ENCODE measurements at regions not wholly inside any gene's neighbourhood (a gene's known extent, or its start where the extent isn't known, plus 50 kb on each side); places are given as distances from the start of the nearest gene placed in this dataset.

DNA sequence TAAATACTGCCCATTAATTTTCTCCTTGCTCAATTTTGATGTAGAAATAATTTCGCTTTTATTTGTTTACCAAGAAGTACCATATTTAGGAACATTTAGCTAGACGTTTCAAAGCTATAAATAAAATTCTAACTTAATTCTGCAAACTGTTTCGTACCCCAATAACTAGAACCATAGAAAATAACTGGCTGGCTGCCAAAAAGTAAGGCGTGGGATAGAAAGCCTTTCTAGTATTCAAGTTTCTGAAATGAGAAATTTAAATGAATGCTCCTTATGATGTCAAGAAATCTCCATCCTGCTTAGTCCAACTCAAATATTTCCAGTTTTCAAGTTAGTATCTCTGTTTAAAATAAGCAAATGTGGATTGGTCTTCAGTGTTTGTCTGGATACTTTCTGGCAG is 167.4 kb downstream of the FBXO8 start:
- WGBS, result 86% methylated on average over 4 of the region's 4 CpGs
- no peak for DNase-seq (ENCODE audit: low read depth in 6 of 9, low spot score in 9 of 9)
- H3K36me3 ChIP-seq (ENCODE audit: control insufficient read depth in 2 of 2, insufficient read depth in 2 of 2, low read length in 1 of 2), result no peaks in the 10 kb centered on the region
- no peak overlapping the region for H3K4me3 ChIP-seq (ENCODE audit: low read length in 2 of 2)
- no peaks in the 10 kb centered on the region for H3K27me3 ChIP-seq (ENCODE audit: control insufficient read depth in 2 of 2, insufficient read depth in 1 of 2, low read length in 1 of 2)
- no peaks in the 10 kb centered on the region for H3K4me1 ChIP-seq (ENCODE audit: control insufficient read depth in 2 of 2, insufficient read depth in 2 of 2, low read length in 2 of 2)
- H3K27ac ChIP-seq (ENCODE audit: low read depth in 1 of 2, low read length in 1 of 2), result no peak overlapping the region
- no peaks in the 10 kb centered on the region for H3K9me3 ChIP-seq (ENCODE audit: control insufficient read depth in 2 of 2, insufficient read depth in 1 of 2, low read length in 1 of 2)

- no peak for DNase-seq (ENCODE audit: low read depth in 6 of 9, low spot score in 9 of 9)
Measured at GRCh38 chr4:174111422-174111821, 172.0 kb downstream of the FBXO8 start.

DNA sequence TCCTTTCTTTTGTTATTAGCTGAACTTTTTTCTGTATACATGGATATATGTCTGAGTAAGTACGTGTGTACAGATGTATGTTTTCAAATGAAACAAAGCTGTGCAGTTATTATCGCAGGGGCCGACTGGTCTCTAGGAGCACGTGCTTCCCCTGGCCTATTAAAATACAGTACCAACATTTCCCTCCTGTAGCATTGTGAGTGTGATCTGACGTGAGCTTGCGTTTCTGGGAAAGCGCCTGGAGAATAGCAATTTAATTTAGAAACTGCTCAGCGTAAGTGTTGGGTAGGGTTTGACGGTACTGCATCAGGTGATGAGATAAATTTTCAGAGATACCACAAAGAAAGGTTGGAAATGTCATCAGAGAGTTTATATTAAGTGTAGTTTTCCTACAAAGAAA is 173.3 kb downstream of the FBXO8 start:
- peaks cover 0 to 2% of the 10 kb centered on the region in 2 donors for H3K27me3 ChIP-seq (ENCODE audit: control insufficient read depth in 2 of 2, insufficient read depth in 1 of 2, low read length in 1 of 2)
- no peak overlapping the region for H3K27ac ChIP-seq (ENCODE audit: low read depth in 1 of 2, low read length in 1 of 2)
- WGBS, result 95% methylated on average over 9 of the region's 9 CpGs
- no peaks in the 10 kb centered on the region for H3K4me1 ChIP-seq (ENCODE audit: control insufficient read depth in 2 of 2, insufficient read depth in 2 of 2, low read length in 2 of 2)
- H3K4me3 ChIP-seq (ENCODE audit: low read length in 2 of 2), result no peak overlapping the region
- no peaks in the 10 kb centered on the region for H3K9me3 ChIP-seq (ENCODE audit: control insufficient read depth in 2 of 2, insufficient read depth in 1 of 2, low read length in 1 of 2)
- DNase-seq (ENCODE audit: low read depth in 6 of 9, low spot score in 9 of 9), result no peak
- no peaks in the 10 kb centered on the region for H3K36me3 ChIP-seq (ENCODE audit: control insufficient read depth in 2 of 2, insufficient read depth in 2 of 2, low read length in 1 of 2)

More at GRCh38 chr4:174111422-174111821, 172.0 kb downstream of the FBXO8 start:
- no peaks in the 10 kb centered on the region for H3K4me1 ChIP-seq (ENCODE audit: control insufficient read depth in 2 of 2, insufficient read depth in 2 of 2, low read length in 2 of 2)
- no peak overlapping the region for H3K4me3 ChIP-seq (ENCODE audit: low read length in 2 of 2)
- peaks cover 0 to 2% of the 10 kb centered on the region in 2 donors for H3K27me3 ChIP-seq (ENCODE audit: control insufficient read depth in 2 of 2, insufficient read depth in 1 of 2, low read length in 1 of 2)
- WGBS, result 96% methylated on average over 2 of the region's 2 CpGs
- no peak overlapping the region for H3K27ac ChIP-seq (ENCODE audit: low read depth in 1 of 2, low read length in 1 of 2)
- H3K36me3 ChIP-seq (ENCODE audit: control insufficient read depth in 2 of 2, insufficient read depth in 2 of 2, low read length in 1 of 2), result no peaks in the 10 kb centered on the region
- H3K9me3 ChIP-seq (ENCODE audit: control insufficient read depth in 2 of 2, insufficient read depth in 1 of 2, low read length in 1 of 2), result no peaks in the 10 kb centered on the region

- Histone ChIP-seq H3K4me3 (ENCODE audit: low read length in 2 of 2) (no peak overlapping the region), H3K27me3 (ENCODE audit: control insufficient read depth in 2 of 2, insufficient read depth in 1 of 2, low read length in 1 of 2) (peaks cover 0 to 2% of the 10 kb centered on the region in 2 donors), H3K4me1 (ENCODE audit: control insufficient read depth in 2 of 2, insufficient read depth in 2 of 2, low read length in 2 of 2) (no peaks in the 10 kb centered on the region), H3K36me3 (ENCODE audit: control insufficient read depth in 2 of 2, insufficient read depth in 2 of 2, low read length in 1 of 2) (no peaks in the 10 kb centered on the region), H3K9me3 (ENCODE audit: control insufficient read depth in 2 of 2, insufficient read depth in 1 of 2, low read length in 1 of 2) (no peaks in the 10 kb centered on the region), H3K27ac (ENCODE audit: low read depth in 1 of 2, low read length in 1 of 2) (no peak overlapping the region)
- DNase-seq (ENCODE audit: low read depth in 6 of 9, low spot score in 9 of 9), result no peak
- 23% methylated on average over 6 of the region's 6 CpGs for WGBS
Measured at GRCh38 chr4:174107746-174108354, 175.6 kb downstream of the FBXO8 start.

GRCh38 chr4:174105202-174105601 is 178.3 kb downstream of the FBXO8 start:
- no peaks in the 10 kb centered on the region for H3K9me3 ChIP-seq (ENCODE audit: control insufficient read depth in 2 of 2, insufficient read depth in 1 of 2, low read length in 1 of 2)
- 92% methylated on average over 1 of the region's 1 CpG for WGBS
- H3K4me1 ChIP-seq (ENCODE audit: control insufficient read depth in 2 of 2, insufficient read depth in 2 of 2, low read length in 2 of 2), result no peaks in the 10 kb centered on the region
- peaks cover 0 to 2% of the 10 kb centered on the region in 2 donors for H3K27me3 ChIP-seq (ENCODE audit: control insufficient read depth in 2 of 2, insufficient read depth in 1 of 2, low read length in 1 of 2)
- no peak overlapping the region for H3K4me3 ChIP-seq (ENCODE audit: low read length in 2 of 2)
- no peak for DNase-seq (ENCODE audit: low read depth in 6 of 9, low spot score in 9 of 9)
- no peak overlapping the region for H3K27ac ChIP-seq (ENCODE audit: low read depth in 1 of 2, low read length in 1 of 2)
- no peaks in the 10 kb centered on the region for H3K36me3 ChIP-seq (ENCODE audit: control insufficient read depth in 2 of 2, insufficient read depth in 2 of 2, low read length in 1 of 2)

- Histone ChIP-seq H3K27me3 (ENCODE audit: control insufficient read depth in 2 of 2, insufficient read depth in 1 of 2, low read length in 1 of 2) (no peaks in the 10 kb centered on the region), H3K4me3 (ENCODE audit: low read length in 2 of 2) (no peak overlapping the region), H3K4me1 (ENCODE audit: control insufficient read depth in 2 of 2, insufficient read depth in 2 of 2, low read length in 2 of 2) (no peaks in the 10 kb centered on the region), H3K36me3 (ENCODE audit: control insufficient read depth in 2 of 2, insufficient read depth in 2 of 2, low read length in 1 of 2) (no peaks in the 10 kb centered on the region), H3K9me3 (ENCODE audit: control insufficient read depth in 2 of 2, insufficient read depth in 1 of 2, low read length in 1 of 2) (no peaks in the 10 kb centered on the region), H3K27ac (ENCODE audit: low read depth in 1 of 2, low read length in 1 of 2) (no peak overlapping the region)
- 93% methylated on average over 2 of the region's 2 CpGs for WGBS
- no peak for DNase-seq (ENCODE audit: low read depth in 6 of 9, low spot score in 9 of 9)
Measured at GRCh38 chr4:174100910-174101309, 182.6 kb downstream of the FBXO8 start.

GRCh38 chr4:174099712-174100111 is 183.8 kb downstream of the FBXO8 start:
- Histone ChIP-seq H3K9me3 (ENCODE audit: control insufficient read depth in 2 of 2, insufficient read depth in 1 of 2, low read length in 1 of 2) (no peaks in the 10 kb centered on the region), H3K4me3 (ENCODE audit: low read length in 2 of 2) (no peak overlapping the region), H3K36me3 (ENCODE audit: control insufficient read depth in 2 of 2, insufficient read depth in 2 of 2, low read length in 1 of 2) (no peaks in the 10 kb centered on the region)

DNA sequence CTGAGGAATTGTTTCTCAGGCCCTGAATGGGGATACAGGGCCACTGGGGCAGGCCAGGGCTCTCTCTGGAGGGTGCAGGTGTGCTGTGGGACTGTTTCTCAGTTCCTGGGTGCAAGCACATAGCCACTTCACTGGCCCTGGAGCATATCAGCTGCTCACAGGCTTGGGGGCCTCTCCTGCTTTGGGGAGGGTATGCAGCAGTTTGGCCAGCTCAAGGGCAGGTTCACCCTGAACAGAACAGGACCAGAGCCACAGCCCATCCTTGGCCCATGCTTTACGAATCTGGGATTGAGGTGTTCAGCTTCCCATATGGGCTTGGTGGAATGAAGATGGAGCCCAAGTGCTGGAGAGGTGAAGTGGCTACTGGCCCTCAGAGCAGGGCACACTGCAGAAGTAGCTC is 186.5 kb downstream of the FBXO8 start:
- no peak overlapping the region for H3K4me3 ChIP-seq (ENCODE audit: low read length in 2 of 2)

More at GRCh38 chr4:174099712-174100111, 183.8 kb downstream of the FBXO8 start:
- no peaks in the 10 kb centered on the region for H3K27me3 ChIP-seq (ENCODE audit: control insufficient read depth in 2 of 2, insufficient read depth in 1 of 2, low read length in 1 of 2)
- DNase-seq (ENCODE audit: low read depth in 6 of 9, low spot score in 9 of 9), result no peak
- H3K4me1 ChIP-seq (ENCODE audit: control insufficient read depth in 2 of 2, insufficient read depth in 2 of 2, low read length in 2 of 2), result no peaks in the 10 kb centered on the region
- H3K27ac ChIP-seq (ENCODE audit: low read depth in 1 of 2, low read length in 1 of 2), result no peak overlapping the region

GRCh38 chr4:174096456-174096855 is 187.0 kb downstream of the FBXO8 start:
- 80% methylated on average over 2 of the region's 2 CpGs for WGBS
- no peaks in the 10 kb centered on the region for H3K27me3 ChIP-seq (ENCODE audit: control insufficient read depth in 2 of 2, insufficient read depth in 1 of 2, low read length in 1 of 2)

More for the DNA sequence above, 186.5 kb downstream of the FBXO8 start:
- Histone ChIP-seq H3K27ac (ENCODE audit: low read depth in 1 of 2, low read length in 1 of 2) (no peak overlapping the region), H3K27me3 (ENCODE audit: control insufficient read depth in 2 of 2, insufficient read depth in 1 of 2, low read length in 1 of 2) (no peaks in the 10 kb centered on the region), H3K9me3 (ENCODE audit: control insufficient read depth in 2 of 2, insufficient read depth in 1 of 2, low read length in 1 of 2) (no peaks in the 10 kb centered on the region), H3K4me1 (ENCODE audit: control insufficient read depth in 2 of 2, insufficient read depth in 2 of 2, low read length in 2 of 2) (no peaks in the 10 kb centered on the region), H3K36me3 (ENCODE audit: control insufficient read depth in 2 of 2, insufficient read depth in 2 of 2, low read length in 1 of 2) (no peaks in the 10 kb centered on the region)
- DNase-seq (ENCODE audit: low read depth in 6 of 9, low spot score in 9 of 9), result no peak
- 91% methylated on average over 1 of the region's 1 CpG for WGBS

More at GRCh38 chr4:174096456-174096855, 187.0 kb downstream of the FBXO8 start:
- Histone ChIP-seq H3K36me3 (ENCODE audit: control insufficient read depth in 2 of 2, insufficient read depth in 2 of 2, low read length in 1 of 2) (no peaks in the 10 kb centered on the region), H3K4me1 (ENCODE audit: control insufficient read depth in 2 of 2, insufficient read depth in 2 of 2, low read length in 2 of 2) (no peaks in the 10 kb centered on the region), H3K4me3 (ENCODE audit: low read length in 2 of 2) (no peak overlapping the region), H3K27ac (ENCODE audit: low read depth in 1 of 2, low read length in 1 of 2) (no peak overlapping the region), H3K9me3 (ENCODE audit: control insufficient read depth in 2 of 2, insufficient read depth in 1 of 2, low read length in 1 of 2) (no peaks in the 10 kb centered on the region)
- no peak for DNase-seq (ENCODE audit: low read depth in 6 of 9, low spot score in 9 of 9)

Data from thymus (tissue), 11 donors.